ENCODE measurements at regions not wholly inside any gene's neighbourhood (a gene's known extent, or its start where the extent isn't known, plus 50 kb on each side); places are given as distances from the start of the nearest gene placed in this dataset.

- H3K9ac ChIP-seq (ENCODE audit: control insufficient read depth, insufficient read depth, low read length), result no peak overlapping the region
- DNase-seq (ENCODE audit: low read depth, low spot score), result no peak
- in situ Hi-C loops (cut with MboI) (no loop called here), intact Hi-C loops (cut with micrococcal nuclease; ENCODE audit: unreplicated experiment) (no loop called here)
- no peak for FAIRE-seq
- no peak for ATAC-seq
- no peaks in the 10 kb centered on the region for H3K79me2 ChIP-seq (ENCODE audit: control insufficient read depth, insufficient read depth, low read length)
- ChIA-PET SMC1A (ENCODE audit: uncharacterized antibody, unreplicated experiment) (no interaction called here), CTCF (no interaction called here), POLR2A (interaction anchor here (0.5 kb wide), 1 partner anchor 163 kb away, joined by 3 read pairs; no protein-coding TSS in a partner anchor), RAD21 (ENCODE audit: unreplicated experiment) (no interaction called here)
- BruUV-seq (replicated peaks), result no TSS peak
- no peaks in the 10 kb centered on the region for H3K4me1 ChIP-seq (ENCODE audit: control insufficient read depth, insufficient read depth, low read length)
- no peak overlapping the region for H3K27ac ChIP-seq (ENCODE audit: control insufficient read depth, insufficient read depth)
- H3K36me3 ChIP-seq (ENCODE audit: control insufficient read depth in 2 of 2, insufficient read depth in 2 of 2, low read length in 1 of 2), result no peaks in the 10 kb centered on the region
- H3K4me3 ChIP-seq, result no peak overlapping the region
- no peak overlapping the region for H2AFZ ChIP-seq (ENCODE audit: control insufficient read depth, low read depth, low read length)
- TF ChIP-seq HDGF (IDR thresholded peaks at IDR 0.05) (no peak), SMAD5 (IDR thresholded peaks at IDR 0.05; ENCODE audit: low read depth) (no peak)
- H3K27me3 ChIP-seq (replicated peaks in 1 of 2; ENCODE audit: control insufficient read depth in 2 of 2, insufficient read depth in 2 of 2, low read length in 1 of 2), result no peaks in the 10 kb centered on the region
- no peaks in the 10 kb centered on the region for H4K20me1 ChIP-seq (ENCODE audit: control insufficient read depth, insufficient read depth)
- no peaks in the 10 kb centered on the region for H3K9me3 ChIP-seq (replicated peaks; ENCODE audit: control insufficient read depth, insufficient read depth, low read length)
- no peak overlapping the region for H3K4me2 ChIP-seq (ENCODE audit: control insufficient read depth, insufficient read depth)
These were observed 946.3 kb upstream of the INTU start for GRCh38 chr4:126686491-126686890.

DNA sequence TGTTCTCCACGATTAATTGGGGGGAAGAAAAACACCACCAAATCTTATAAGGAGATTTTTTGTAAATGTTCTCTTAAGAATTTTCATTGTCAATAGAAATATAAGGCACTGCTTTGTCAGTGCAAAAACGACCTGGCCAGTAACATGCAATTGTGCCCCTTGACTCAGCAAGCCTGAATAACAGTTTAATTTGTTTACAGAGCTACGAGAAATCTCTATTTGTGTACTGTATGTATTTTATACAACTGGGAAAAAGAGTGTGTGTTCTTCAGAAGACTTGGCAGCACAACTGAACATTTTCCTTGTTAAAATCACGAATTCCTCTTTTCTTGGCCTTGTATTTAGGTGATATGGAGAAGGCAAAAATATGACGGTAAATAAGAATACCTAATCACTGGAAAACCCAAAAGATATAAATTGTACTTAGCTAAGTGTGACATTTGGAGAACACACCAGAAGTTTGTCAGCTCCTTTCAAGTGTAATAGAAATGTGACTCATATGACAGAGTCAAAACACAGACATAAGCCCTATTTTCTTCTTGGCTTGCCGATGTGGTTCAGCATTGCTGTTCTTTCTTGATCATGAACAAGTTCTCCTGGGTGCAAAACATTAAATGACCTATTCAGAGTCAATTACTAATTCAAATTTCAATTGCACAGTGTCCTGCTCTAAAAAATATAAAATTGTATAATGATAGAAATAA is 945.0 kb upstream of the INTU start:
- no peaks in the 10 kb centered on the region for H3K79me2 ChIP-seq (ENCODE audit: control insufficient read depth, insufficient read depth, low read length)
- no peak overlapping the region for H3K27ac ChIP-seq (ENCODE audit: control insufficient read depth, insufficient read depth)
- in situ Hi-C loops (cut with MboI), result no loop called here
- no peak for ATAC-seq
- H3K9me3 ChIP-seq (replicated peaks; ENCODE audit: control insufficient read depth, insufficient read depth, low read length), result no peaks in the 10 kb centered on the region
- DNase-seq (ENCODE audit: low read depth, low spot score), result no peak
- no peak overlapping the region for H3K4me3 ChIP-seq
- SMC1A ChIA-PET (ENCODE audit: uncharacterized antibody, unreplicated experiment), result interaction anchor here (0.6 kb wide), 1 partner anchor 17 kb away, joined by 3 read pairs; no protein-coding TSS in a partner anchor
- no peaks in the 10 kb centered on the region for H4K20me1 ChIP-seq (ENCODE audit: control insufficient read depth, insufficient read depth)
- no peak for FAIRE-seq
- CTCF ChIA-PET, result no interaction called here
- TF ChIP-seq RB1 (IDR thresholded peaks at IDR 0.05; ENCODE audit: borderline replicate concordance) (no peak), ETV6 (conservative IDR thresholded peaks at IDR 0.05 in 1 of 2, IDR thresholded peaks at IDR 0.05 in 1 of 2; ENCODE audit: borderline replicate concordance in 1 of 2, low read depth in 1 of 2) (no peak), SP1 (IDR thresholded peaks at IDR 0.05; ENCODE audit: low read depth, low read length) (no peak), ZNF207 (IDR thresholded peaks at IDR 0.05; ENCODE audit: borderline replicate concordance) (no peak), SIN3A (IDR thresholded peaks at IDR 0.05; ENCODE audit: low read depth, low read length) (no peak), NBN (IDR thresholded peaks at IDR 0.05) (no peak), ZNF592 (IDR thresholded peaks at IDR 0.05) (no peak)
- no peak overlapping the region for H3K4me2 ChIP-seq (ENCODE audit: control insufficient read depth, insufficient read depth)
- no TSS peak for BruUV-seq (replicated peaks)
- H3K9ac ChIP-seq (ENCODE audit: control insufficient read depth, insufficient read depth, low read length), result no peak overlapping the region
- POLR2A ChIA-PET, result no interaction called here
- no peaks in the 10 kb centered on the region for H3K27me3 ChIP-seq (replicated peaks in 1 of 2; ENCODE audit: control insufficient read depth in 2 of 2, insufficient read depth in 2 of 2, low read length in 1 of 2)
- intact Hi-C loops (cut with micrococcal nuclease; ENCODE audit: unreplicated experiment), result no loop called here
- H2AFZ ChIP-seq (ENCODE audit: control insufficient read depth, low read depth, low read length), result no peak overlapping the region
- RAD21 ChIA-PET (ENCODE audit: unreplicated experiment), result no interaction called here
- no peaks in the 10 kb centered on the region for H3K36me3 ChIP-seq (ENCODE audit: control insufficient read depth in 2 of 2, insufficient read depth in 2 of 2, low read length in 1 of 2)
- WGBS (ENCODE audit: insufficient coverage, insufficient replicate concordance, low lambda C conversion rate, missing lambda C conversion rate), result 12% methylated on average over 6 of the region's 6 CpGs
- no peaks in the 10 kb centered on the region for H3K4me1 ChIP-seq (ENCODE audit: control insufficient read depth, insufficient read depth, low read length)
